Left lung (tissue), 4 donors: ENCODE measurements at regions not wholly inside any gene's neighbourhood (a gene's known extent, or its start where the extent isn't known, plus 50 kb on each side); places are given as distances from the start of the nearest gene placed in this dataset.

Experiments
- ATAC-seq: fragments of 200-7000 bp; cut with Tn5 transposase; one replicate; pipeline ENCODE4 v1.9.1; 2020; ENCODE audit warnings: moderate library complexity
- DNase-seq, 4 donors: peaks; one replicate each; pipeline ENCODE4 v3.0.0-alpha.2; 2013 to 2020
- H3K27ac ChIP-seq, 2 donors: fragments of 200-600 bp; sonication (generic) in 1 of 2; one replicate each; pipeline versions ENCODE4 v1.5.0 to v1.8.0; 2020 to 2021
- H3K27me3 ChIP-seq, 2 donors: fragments of 200-600 bp; sonication (generic) in 1 of 2; one replicate each; pipeline versions ENCODE4 v1.5.0 to v1.8.0; 2020 to 2021
- H3K36me3 ChIP-seq, 2 donors: fragments of 200-600 bp; sonication (generic) in 1 of 2; one replicate each; pipeline versions ENCODE4 v1.5.0 to v1.8.0; 2020 to 2021
- H3K4me1 ChIP-seq, 2 donors: fragments of 200-600 bp; one replicate each; pipeline ENCODE4 v1.8.0; 2021
- H3K4me3 ChIP-seq, 2 donors: fragments of 200-600 bp; sonication (generic) in 1 of 2; one replicate each; pipeline versions ENCODE4 v1.5.0 to v1.8.0; 2020 to 2021; ENCODE audit warnings: mild to moderate bottlenecking in 1 of 2
- H3K9me3 ChIP-seq, 2 donors: fragments of 200-600 bp; sonication (generic) in 1 of 2; one replicate each; pipeline versions ENCODE4 v1.5.0 to v1.8.0; 2020 to 2021
- intact Hi-C, 2 donors: fragments of 100-400 bp; cut with DNase I; formaldehyde crosslinking; loops; one replicate each; pipeline versions ENCODE4 v1.11.2 to v1.14.2; 2022
- TF ChIP-seq, protein P1 (sequence below), 2 donors: fragments of 200-600 bp; sonication (generic) in 1 of 2; IDR thresholded peaks; one replicate each; pipeline versions ENCODE4 v1.5.0 to v1.8.0; 2021; ENCODE audit warnings: antibody characterized with exemption in 2 of 2
- donor health status: DM: no; HTN: yes; CAD: no.
- donor health status: DM: no; HTN: no; CAD: no.

- intact Hi-C loops, result no loop called here
- Histone ChIP-seq H3K36me3 (no peaks in the 10 kb centered on the region), H3K9me3 (no peaks in the 10 kb centered on the region), H3K4me1 (no peaks in the 10 kb centered on the region), H3K27ac (no peak overlapping the region), H3K27me3 (no peaks in the 10 kb centered on the region), H3K4me3 (no peak overlapping the region)
- no peak for ATAC-seq
- peak in 1 of 4 donors; percentile 2 for DNase-seq
- TF ChIP-seq, protein P1, sequence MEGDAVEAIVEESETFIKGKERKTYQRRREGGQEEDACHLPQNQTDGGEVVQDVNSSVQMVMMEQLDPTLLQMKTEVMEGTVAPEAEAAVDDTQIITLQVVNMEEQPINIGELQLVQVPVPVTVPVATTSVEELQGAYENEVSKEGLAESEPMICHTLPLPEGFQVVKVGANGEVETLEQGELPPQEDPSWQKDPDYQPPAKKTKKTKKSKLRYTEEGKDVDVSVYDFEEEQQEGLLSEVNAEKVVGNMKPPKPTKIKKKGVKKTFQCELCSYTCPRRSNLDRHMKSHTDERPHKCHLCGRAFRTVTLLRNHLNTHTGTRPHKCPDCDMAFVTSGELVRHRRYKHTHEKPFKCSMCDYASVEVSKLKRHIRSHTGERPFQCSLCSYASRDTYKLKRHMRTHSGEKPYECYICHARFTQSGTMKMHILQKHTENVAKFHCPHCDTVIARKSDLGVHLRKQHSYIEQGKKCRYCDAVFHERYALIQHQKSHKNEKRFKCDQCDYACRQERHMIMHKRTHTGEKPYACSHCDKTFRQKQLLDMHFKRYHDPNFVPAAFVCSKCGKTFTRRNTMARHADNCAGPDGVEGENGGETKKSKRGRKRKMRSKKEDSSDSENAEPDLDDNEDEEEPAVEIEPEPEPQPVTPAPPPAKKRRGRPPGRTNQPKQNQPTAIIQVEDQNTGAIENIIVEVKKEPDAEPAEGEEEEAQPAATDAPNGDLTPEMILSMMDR (IDR thresholded peaks at IDR 0.05), result no peak
These were observed 233.8 kb upstream of the NOL4 start for GRCh38 chr18:34458410-34458977.

DNA sequence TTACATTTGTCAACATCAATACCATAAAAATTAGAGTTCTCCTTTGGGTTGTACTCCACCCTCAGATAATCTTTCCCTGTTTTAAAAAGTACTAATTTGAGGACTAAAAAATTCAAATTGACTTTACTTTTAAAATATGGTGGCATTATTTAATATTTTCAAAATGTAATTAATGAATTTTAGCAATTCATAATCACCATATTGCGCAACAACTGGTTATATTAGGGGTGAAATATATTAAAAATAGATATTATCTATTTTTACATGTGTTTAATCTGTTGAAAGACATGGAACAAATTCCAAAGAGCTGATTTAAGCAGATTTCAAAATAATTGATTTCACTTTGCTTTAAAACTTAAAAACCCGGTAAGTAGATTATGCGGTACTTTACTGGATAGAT is 236.6 kb upstream of the NOL4 start:
- DNase-seq, result no peak
- Histone ChIP-seq H3K36me3 (no peaks in the 10 kb centered on the region), H3K27me3 (no peaks in the 10 kb centered on the region), H3K27ac (no peak overlapping the region), H3K4me1 (no peaks in the 10 kb centered on the region), H3K9me3 (no peaks in the 10 kb centered on the region), H3K4me3 (no peak overlapping the region)
- no peak for ATAC-seq
- TF ChIP-seq, protein P1 (IDR thresholded peaks at IDR 0.05), result no peak
- intact Hi-C loops, result no loop called here

DNA sequence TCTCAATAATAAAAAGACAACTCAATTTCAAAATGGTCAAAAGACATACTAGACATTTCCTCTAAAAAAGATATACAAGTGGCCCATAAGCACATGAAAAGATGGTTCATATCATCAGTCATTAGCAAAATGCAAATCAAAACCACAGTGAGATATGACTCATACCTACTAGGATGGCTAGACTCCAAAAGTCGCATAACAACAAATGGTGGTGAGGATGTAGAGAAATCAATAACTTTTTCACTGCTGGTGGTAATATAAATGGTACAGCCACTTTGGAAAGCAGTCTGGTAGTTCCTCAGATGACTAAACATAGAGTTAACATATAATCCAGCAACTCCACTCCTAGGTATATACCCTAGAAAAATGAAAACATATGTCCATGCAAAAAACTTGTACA is 242.3 kb upstream of the NOL4 start:
- Histone ChIP-seq H3K27ac (no peak overlapping the region), H3K4me3 (no peak overlapping the region), H3K4me1 (no peaks in the 10 kb centered on the region), H3K9me3 (no peaks in the 10 kb centered on the region), H3K36me3 (no peaks in the 10 kb centered on the region), H3K27me3 (no peaks in the 10 kb centered on the region)
- no peak for DNase-seq
- intact Hi-C loops, result no loop called here
- ATAC-seq, result no peak
- TF ChIP-seq, protein P1 (IDR thresholded peaks at IDR 0.05), result no peak

- Histone ChIP-seq H3K4me3 (no peak overlapping the region), H3K4me1 (no peaks in the 10 kb centered on the region), H3K27me3 (no peaks in the 10 kb centered on the region), H3K27ac (no peak overlapping the region), H3K36me3 (no peaks in the 10 kb centered on the region), H3K9me3 (peaks cover 0 to 5% of the 10 kb centered on the region in 2 donors)
- TF ChIP-seq, protein P1 (IDR thresholded peaks at IDR 0.05), result no peak
- ATAC-seq, result no peak
- intact Hi-C loops, result no loop called here
- no peak for DNase-seq
These were observed 229.9 kb upstream of the DTNA start for GRCh38 chr18:34480162-34480700.

GRCh38 chr18:34482204-34482603 is 227.9 kb upstream of the DTNA start:
- ATAC-seq (no peak), DNase-seq (no peak)
- intact Hi-C loops, result no loop called here
- Histone ChIP-seq H3K36me3 (no peaks in the 10 kb centered on the region), H3K27me3 (no peaks in the 10 kb centered on the region), H3K9me3 (peaks cover 0 to 5% of the 10 kb centered on the region in 2 donors), H3K4me3 (no peak overlapping the region), H3K4me1 (no peaks in the 10 kb centered on the region), H3K27ac (no peak overlapping the region)
- TF ChIP-seq, protein P1 (IDR thresholded peaks at IDR 0.05), result no peak
